CD14-positive monocyte (primary cell): ENCODE measurements at regions not wholly inside any gene's neighbourhood (a gene's known extent, or its start where the extent isn't known, plus 50 kb on each side); places are given as distances from the start of the nearest gene placed in this dataset.

Experiments
- DNase-seq, 3 donors: peaks; one replicate each; pipeline ENCODE4 v3.0.0-alpha.2; 2011 to 2022
- H2AFZ ChIP-seq: 2 replicates; pipeline ENCODE4 v1.6.0; 2012; ENCODE audit warnings: mild to moderate bottlenecking, low read depth, low read length, inconsistent platforms; ENCODE audit not compliant: insufficient read depth, poor library complexity, severe bottlenecking
- H3K27ac ChIP-seq, 2 donors: 1 replicate in 1 of 2; 2 replicates in 1 of 2; pipeline ENCODE4 v1.5.1; 2012 to 2013; ENCODE audit warnings: low read length in 2 of 2, control low read depth in 1 of 2, inconsistent platforms in 1 of 2, low read depth in 1 of 2, mild to moderate bottlenecking in 1 of 2
- H3K27me3 ChIP-seq, 2 donors: one replicate each; pipeline versions ENCODE4 v1.6.0 to v1.6.1; 2011 to 2013; ENCODE audit warnings: low read length in 2 of 2; ENCODE audit not compliant: control insufficient read depth in 2 of 2, insufficient read depth in 2 of 2
- H3K36me3 ChIP-seq, 2 donors: replicated peaks in 1 of 2; 1 replicate in 1 of 2; 2 replicates in 1 of 2; pipeline versions ENCODE4 v1.5.1 to v1.6.1; 2012 to 2013; ENCODE audit warnings: low read length in 2 of 2, control low read depth in 1 of 2, inconsistent platforms in 1 of 2, mild to moderate bottlenecking in 1 of 2; ENCODE audit not compliant: insufficient read depth in 2 of 2, control insufficient read depth in 1 of 2
- H3K4me1 ChIP-seq, 2 donors: 1 replicate in 1 of 2; 2 replicates in 1 of 2; pipeline versions ENCODE4 v1.5.1 to v1.6.1; 2012 to 2013; ENCODE audit warnings: low read length in 2 of 2, control low read depth in 1 of 2, inconsistent platforms in 1 of 2, mild to moderate bottlenecking in 1 of 2, moderate library complexity in 1 of 2; ENCODE audit not compliant: insufficient read depth in 2 of 2, control insufficient read depth in 1 of 2
- H3K4me2 ChIP-seq: replicated peaks from 2 replicates; pipeline ENCODE3; 2012; ENCODE audit warnings: low read length, moderate library complexity, mild to moderate bottlenecking; ENCODE audit not compliant: poor library complexity, severe bottlenecking; ENCODE audit errors: extremely low read depth
- H3K4me3 ChIP-seq, 3 experiments: fragments of 200-600 bp in 1 of 3; sonication (generic) in 1 of 3; replicated peaks in 1 of 3; 1 replicate in 2 of 3; 2 replicates in 1 of 3; pipeline ENCODE4 v1.5.1; 2011 to 2013; ENCODE audit warnings: low read length in 3 of 3, mild to moderate bottlenecking in 3 of 3, control low read depth in 2 of 3, low read depth in 2 of 3, inconsistent platforms in 1 of 3, moderate library complexity in 1 of 3
- H3K79me2 ChIP-seq: 2 replicates; pipeline ENCODE4 v1.6.0; 2012; ENCODE audit warnings: mild to moderate bottlenecking, control low read depth, inconsistent platforms, low read length, moderate library complexity; ENCODE audit not compliant: insufficient read depth
- H3K9ac ChIP-seq: 2 replicates; pipeline ENCODE4 v1.6.0; 2017; ENCODE audit warnings: low read length, mild to moderate bottlenecking; ENCODE audit not compliant: insufficient read depth, poor library complexity, severe bottlenecking
- H3K9me3 ChIP-seq, 2 donors: replicated peaks in 1 of 2; 1 replicate in 1 of 2; 2 replicates in 1 of 2; pipeline versions ENCODE4 v1.5.1 to v1.6.1; 2012 to 2013; ENCODE audit warnings: low read length in 2 of 2, control low read depth in 1 of 2; ENCODE audit not compliant: control insufficient read depth in 1 of 2, insufficient read depth in 1 of 2
- H4K20me1 ChIP-seq: 2 replicates; pipeline ENCODE4 v1.6.0; 2012; ENCODE audit warnings: mild to moderate bottlenecking, low read length, control low read depth, moderate library complexity; ENCODE audit not compliant: insufficient read depth
- H3K27ac Mint-ChIP-seq, 7 donors: one replicate each; pipeline ENCODE4 v1.8.0; 2020; ENCODE audit warnings: mild to moderate bottlenecking in 7 of 7, mixed read lengths in 7 of 7, moderate library complexity in 6 of 7, inconsistent platforms in 2 of 7
- H3K27me3 Mint-ChIP-seq, 3 donors: one replicate each; pipeline ENCODE4 v1.8.0; 2021 to 2022; ENCODE audit warnings: low read depth in 3 of 3, mild to moderate bottlenecking in 3 of 3, mixed read lengths in 3 of 3, moderate library complexity in 3 of 3, inconsistent platforms in 1 of 3
- H3K36me3 Mint-ChIP-seq, 2 donors: one replicate each; pipeline ENCODE4 v1.8.0; 2020; ENCODE audit warnings: mixed read lengths in 2 of 2, inconsistent platforms in 1 of 2, mild to moderate bottlenecking in 1 of 2
- H3K4me1 Mint-ChIP-seq: one replicate; pipeline ENCODE4 v1.8.0; 2020; ENCODE audit warnings: mild to moderate bottlenecking, mixed read lengths
- H3K4me3 Mint-ChIP-seq, 2 donors: one replicate each; pipeline ENCODE4 v1.8.0; 2020; ENCODE audit warnings: mild to moderate bottlenecking in 2 of 2, mixed read lengths in 2 of 2, moderate library complexity in 1 of 2
- H3K9me3 Mint-ChIP-seq, 7 donors: one replicate each; pipeline ENCODE4 v1.8.0; 2020 to 2022; ENCODE audit warnings: mixed read lengths in 7 of 7, mild to moderate bottlenecking in 6 of 7, moderate library complexity in 6 of 7, inconsistent platforms in 2 of 7
- CTCF ChIP-seq: fragments of 200-600 bp; IDR thresholded peaks from one replicate; pipeline ENCODE4 v1.8.0; 2022; ENCODE audit warnings: antibody characterized with exemption, mild to moderate bottlenecking
- WGBS: methylation state at CpG from one replicate; pipeline ENCODE4 v1.1.5; 2013; ENCODE audit warnings: missing lambda C conversion rate; ENCODE audit not compliant: insufficient coverage; 5-methylcytosine and 5-hydroxymethylcytosine counted together
- intact Hi-C, 2 donors: fragments of 100-400 bp; cut with micrococcal nuclease; formaldehyde crosslinking; loops; one replicate each; pipeline versions ENCODE4 v1.15.0 to v1.15.1; 2023

GRCh38 chr12:67920413-67920812 lies 68.8 kb upstream of the IFNG-AS1 start:
- no peak overlapping the region for H2AFZ ChIP-seq
- Mint-ChIP-seq H3K27me3 (peaks cover 0 to 9% (median 2%) of the 10 kb centered on the region in 3 donors), H3K27ac (no peak overlapping the region), H3K4me1 (no peaks in the 10 kb centered on the region), H3K4me3 (no peak overlapping the region), H3K9me3 (peaks cover 0 to 2% (median 0%) of the 10 kb centered on the region in 7 donors), H3K36me3 (no peaks in the 10 kb centered on the region)
- H3K27me3 ChIP-seq, result no peaks in the 10 kb centered on the region
- intact Hi-C loops, result no loop called here
- no peak overlapping the region for H3K4me3 ChIP-seq
- H3K4me2 ChIP-seq, result no peak overlapping the region
- DNase-seq, result no peak
- H3K9me3 ChIP-seq, result no peaks in the 10 kb centered on the region
- H4K20me1 ChIP-seq, result no peaks in the 10 kb centered on the region
- TF ChIP-seq CTCF, result no peak
- no peaks in the 10 kb centered on the region for H3K36me3 ChIP-seq
- no peaks in the 10 kb centered on the region for H3K4me1 ChIP-seq
- no peak overlapping the region for H3K27ac ChIP-seq
- WGBS, result no CpG with 5 or more reads among the region's 2 CpGs
- H3K79me2 ChIP-seq, result no peaks in the 10 kb centered on the region
- no peak overlapping the region for H3K9ac ChIP-seq

GRCh38 chr12:67921286-67921685 lies 68.0 kb upstream of the IFNG-AS1 start:
- H3K4me1 ChIP-seq, result no peaks in the 10 kb centered on the region
- H3K27ac ChIP-seq, result no peak overlapping the region
- H2AFZ ChIP-seq, result no peak overlapping the region
- Mint-ChIP-seq H3K36me3 (no peaks in the 10 kb centered on the region), H3K9me3 (peaks cover 0 to 3% (median 0%) of the 10 kb centered on the region in 7 donors), H3K4me3 (no peak overlapping the region), H3K4me1 (no peaks in the 10 kb centered on the region), H3K27ac (no peak overlapping the region), H3K27me3 (peaks cover 0 to 7% (median 0%) of the 10 kb centered on the region in 3 donors)
- no peak overlapping the region for H3K4me3 ChIP-seq
- H4K20me1 ChIP-seq, result no peaks in the 10 kb centered on the region
- intact Hi-C loops, result no loop called here
- no peak for TF ChIP-seq CTCF
- no peaks in the 10 kb centered on the region for H3K27me3 ChIP-seq
- H3K79me2 ChIP-seq, result no peaks in the 10 kb centered on the region
- no peaks in the 10 kb centered on the region for H3K36me3 ChIP-seq
- DNase-seq, result no peak
- 83% methylated on average over 1 of the region's 1 CpG for WGBS
- no peak overlapping the region for H3K4me2 ChIP-seq
- no peak overlapping the region for H3K9ac ChIP-seq
- no peaks in the 10 kb centered on the region for H3K9me3 ChIP-seq
